ENCODE measurements at regions not wholly inside any gene's neighbourhood (a gene's known extent, or its start where the extent isn't known, plus 50 kb on each side); places are given as distances from the start of the nearest gene placed in this dataset.

DNA sequence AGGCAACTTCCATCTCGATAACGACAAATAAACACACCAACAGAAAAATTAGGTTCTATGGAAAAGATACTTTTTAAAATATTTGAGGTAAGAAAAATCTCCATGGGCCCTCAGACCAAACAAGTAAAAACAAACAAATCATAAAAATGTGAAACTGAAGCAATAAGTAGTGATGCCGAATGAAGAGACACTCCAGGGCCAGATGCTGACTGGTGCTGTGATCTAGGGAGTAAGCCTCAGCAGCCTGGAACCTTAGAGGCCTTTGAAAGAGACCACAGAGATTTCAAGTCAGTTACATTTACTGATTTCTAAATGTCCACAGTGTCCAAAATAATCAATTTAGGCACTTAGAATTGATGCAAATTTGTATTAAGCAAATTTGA is 1144.7 kb downstream of the CNTNAP5 start:
- H3K4me3 ChIP-seq (ENCODE audit: low read depth, low read length) = no peak overlapping the region
- in situ Hi-C loops (cut with HindIII; ENCODE audit: low sequenced_read_pairs) = no loop called here
- TF ChIP-seq, protein P1, sequence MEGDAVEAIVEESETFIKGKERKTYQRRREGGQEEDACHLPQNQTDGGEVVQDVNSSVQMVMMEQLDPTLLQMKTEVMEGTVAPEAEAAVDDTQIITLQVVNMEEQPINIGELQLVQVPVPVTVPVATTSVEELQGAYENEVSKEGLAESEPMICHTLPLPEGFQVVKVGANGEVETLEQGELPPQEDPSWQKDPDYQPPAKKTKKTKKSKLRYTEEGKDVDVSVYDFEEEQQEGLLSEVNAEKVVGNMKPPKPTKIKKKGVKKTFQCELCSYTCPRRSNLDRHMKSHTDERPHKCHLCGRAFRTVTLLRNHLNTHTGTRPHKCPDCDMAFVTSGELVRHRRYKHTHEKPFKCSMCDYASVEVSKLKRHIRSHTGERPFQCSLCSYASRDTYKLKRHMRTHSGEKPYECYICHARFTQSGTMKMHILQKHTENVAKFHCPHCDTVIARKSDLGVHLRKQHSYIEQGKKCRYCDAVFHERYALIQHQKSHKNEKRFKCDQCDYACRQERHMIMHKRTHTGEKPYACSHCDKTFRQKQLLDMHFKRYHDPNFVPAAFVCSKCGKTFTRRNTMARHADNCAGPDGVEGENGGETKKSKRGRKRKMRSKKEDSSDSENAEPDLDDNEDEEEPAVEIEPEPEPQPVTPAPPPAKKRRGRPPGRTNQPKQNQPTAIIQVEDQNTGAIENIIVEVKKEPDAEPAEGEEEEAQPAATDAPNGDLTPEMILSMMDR (IDR thresholded peaks at IDR 0.05; ENCODE audit: low read depth, low read length) = no peak
- DNase-seq (ENCODE audit: low read depth, low spot score) = no peak

DNA sequence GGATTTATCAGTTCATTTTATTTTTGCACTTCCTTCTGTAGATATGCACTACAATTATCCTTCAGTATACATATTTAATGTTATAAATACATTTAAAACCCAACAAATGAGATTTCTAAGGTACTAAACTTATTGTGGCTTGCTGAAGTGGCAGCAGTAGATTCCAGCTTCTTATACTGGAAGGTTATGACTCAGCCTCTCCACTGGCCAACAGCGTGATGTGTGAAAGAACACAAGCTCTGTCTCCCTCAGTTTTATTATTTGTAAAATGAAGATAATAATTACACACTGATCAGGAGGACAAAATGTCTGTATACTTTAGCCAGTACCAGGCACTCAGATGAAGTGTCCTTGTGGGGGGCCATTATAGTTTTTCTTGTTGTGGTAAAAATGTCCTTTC is 1147.1 kb downstream of the CNTNAP5 start:
- no peak overlapping the region for H3K4me3 ChIP-seq (ENCODE audit: low read depth, low read length)
- TF ChIP-seq, protein P1 (IDR thresholded peaks at IDR 0.05; ENCODE audit: low read depth, low read length) = no peak
- in situ Hi-C loops (cut with HindIII; ENCODE audit: low sequenced_read_pairs) = no loop called here
- DNase-seq (ENCODE audit: low read depth, low spot score) = peak; percentile 42

DNA sequence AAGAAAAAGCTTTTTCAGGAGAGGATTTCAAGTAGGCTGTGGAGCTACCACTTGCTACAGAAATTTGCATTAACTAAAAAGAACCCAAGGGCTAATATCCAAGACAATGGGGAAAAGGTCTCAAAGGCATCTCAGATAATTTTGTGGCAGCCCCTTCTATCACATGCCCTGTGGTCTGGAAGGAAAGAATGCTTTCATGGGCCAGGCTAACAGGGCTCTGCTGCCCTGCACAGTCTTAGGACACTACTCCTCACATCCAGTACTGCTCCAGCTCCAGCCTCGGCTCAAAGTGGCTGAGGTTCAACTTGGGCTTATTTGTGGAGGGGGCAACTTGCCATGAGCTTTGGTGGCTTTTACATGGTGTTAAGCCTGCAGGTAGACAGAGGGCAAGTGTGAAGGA is 1150.3 kb downstream of the CNTNAP5 start:
- in situ Hi-C loops (cut with HindIII; ENCODE audit: low sequenced_read_pairs) = no loop called here
- TF ChIP-seq, protein P1 (IDR thresholded peaks at IDR 0.05; ENCODE audit: low read depth, low read length) = no peak
- H3K4me3 ChIP-seq (ENCODE audit: low read depth, low read length) = no peak overlapping the region
- no peak for DNase-seq (ENCODE audit: low read depth, low spot score)

DNA sequence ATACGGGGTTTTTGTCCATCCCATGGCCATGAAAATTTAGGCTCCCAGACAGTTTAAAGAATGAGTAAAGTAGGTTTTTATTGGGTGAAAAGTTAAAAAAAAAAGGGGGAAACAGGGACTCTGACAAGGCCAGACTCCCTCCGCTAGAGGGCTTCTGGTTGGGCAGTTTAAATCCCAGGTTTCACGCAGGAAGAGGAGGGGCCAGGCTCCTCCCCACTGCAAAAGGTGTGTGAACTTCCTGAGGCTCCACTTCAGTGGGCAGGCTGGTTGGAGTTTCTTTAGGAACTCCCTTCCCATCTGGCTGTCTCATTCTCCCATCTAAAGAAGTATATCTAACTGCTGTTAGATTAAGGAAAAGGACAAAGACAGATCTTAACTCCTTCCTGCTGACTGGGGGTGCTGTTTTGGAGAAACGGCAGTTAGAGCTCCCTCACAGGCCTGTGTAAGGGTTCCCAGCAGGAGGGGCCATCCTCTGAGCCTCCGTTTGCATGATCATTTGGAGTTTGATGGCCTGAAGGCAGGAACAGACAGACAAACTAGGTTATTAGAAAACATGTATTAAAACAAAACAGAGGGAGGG is 1160.7 kb downstream of the CNTNAP5 start:
- in situ Hi-C loops (cut with HindIII; ENCODE audit: low sequenced_read_pairs) = no loop called here
- DNase-seq (ENCODE audit: low read depth, low spot score) = no peak
- TF ChIP-seq, protein P1 (IDR thresholded peaks at IDR 0.05; ENCODE audit: low read depth, low read length) = no peak

DNA sequence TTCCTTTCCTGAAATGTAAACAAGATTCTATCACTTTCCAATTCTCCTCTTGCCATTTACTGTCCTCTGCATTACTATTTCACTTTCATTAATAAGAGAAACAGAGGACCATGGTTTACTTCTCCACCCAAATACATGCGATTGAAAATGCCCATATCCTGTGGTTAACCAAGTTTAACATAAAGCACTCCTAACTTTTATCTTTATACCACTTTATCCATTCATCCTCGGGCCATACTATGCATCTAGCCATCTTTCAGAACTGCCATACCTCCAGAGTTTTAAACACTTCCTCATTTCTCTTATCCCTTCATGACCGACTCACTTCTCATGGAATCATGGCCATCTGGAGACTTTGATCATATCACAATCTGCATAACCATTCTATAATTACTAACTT is 1182.3 kb downstream of the CNTNAP5 start:
- in situ Hi-C loops (cut with HindIII; ENCODE audit: low sequenced_read_pairs) = no loop called here
- TF ChIP-seq, protein P1 (IDR thresholded peaks at IDR 0.05; ENCODE audit: low read depth, low read length) = no peak
- no peak for DNase-seq (ENCODE audit: low read depth, low spot score)
- no peak overlapping the region for H3K4me3 ChIP-seq (ENCODE audit: low read depth, low read length)

More for the DNA sequence above, 1160.7 kb downstream of the CNTNAP5 start:
- H3K4me3 ChIP-seq (ENCODE audit: low read depth, low read length) = no peak overlapping the region

DNA sequence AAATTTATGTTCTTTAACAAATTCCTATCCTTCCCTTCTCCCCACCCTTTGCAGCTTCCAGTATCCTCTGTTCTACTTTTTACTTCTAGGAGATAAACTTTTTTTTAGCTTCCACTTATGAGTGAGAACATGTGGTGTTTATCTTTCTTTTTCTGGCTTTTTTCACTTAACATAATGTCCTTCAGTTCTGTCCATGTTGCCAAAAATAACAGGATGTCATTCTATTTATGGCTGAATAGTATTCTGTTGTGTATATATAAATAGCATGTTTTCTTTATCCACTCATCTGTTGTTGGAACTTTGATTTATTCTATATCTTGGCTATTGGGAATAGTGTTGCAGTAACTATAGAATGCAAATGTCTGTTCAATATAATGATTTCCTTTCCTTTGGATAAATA is 1191.2 kb downstream of the CNTNAP5 start:
- DNase-seq (ENCODE audit: low read depth, low spot score) = no peak
- in situ Hi-C loops (cut with HindIII; ENCODE audit: low sequenced_read_pairs) = no loop called here
- TF ChIP-seq, protein P1 (IDR thresholded peaks at IDR 0.05; ENCODE audit: low read depth, low read length) = no peak
- H3K4me3 ChIP-seq (ENCODE audit: low read depth, low read length) = no peak overlapping the region

DNA sequence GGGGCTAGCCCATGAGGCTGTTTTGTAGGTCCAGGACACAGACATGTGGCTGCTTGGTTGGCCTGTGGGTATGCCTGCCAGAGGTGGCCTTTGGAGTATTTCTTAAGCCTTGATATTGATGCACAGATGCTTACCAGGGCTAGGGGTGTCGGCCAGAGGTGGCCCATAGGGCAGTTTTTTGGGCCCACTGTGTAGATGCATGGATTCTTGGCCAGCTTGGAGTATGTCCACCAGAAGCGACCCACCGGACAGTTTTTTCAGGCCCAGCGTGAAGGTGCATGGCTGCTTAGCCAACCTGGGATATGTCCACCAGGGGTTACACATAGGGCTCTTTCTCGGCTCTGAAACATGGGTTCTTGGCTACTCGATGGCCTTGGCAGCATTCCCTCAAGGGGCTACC is 1199.1 kb downstream of the CNTNAP5 start:
- no peak for DNase-seq (ENCODE audit: low read depth, low spot score)
- TF ChIP-seq, protein P1 (IDR thresholded peaks at IDR 0.05; ENCODE audit: low read depth, low read length) = no peak
- in situ Hi-C loops (cut with HindIII; ENCODE audit: low sequenced_read_pairs) = no loop called here
- H3K4me3 ChIP-seq (ENCODE audit: low read depth, low read length) = no peak overlapping the region

Data from astrocyte of the spinal cord (primary cell).